K562 (cell line): ENCODE measurements at regions not wholly inside any gene's neighbourhood (a gene's known extent, or its start where the extent isn't known, plus 50 kb on each side); places are given as distances from the start of the nearest gene placed in this dataset.

Experiments used
- ATF7 ChIP-seq: fragments of 450-650 bp; IDR thresholded peaks from 2 replicates; pipeline ENCODE4 v1.7.1; 2014; ENCODE audit warnings: mild to moderate bottlenecking, moderate library complexity
- E2F6 ChIP-seq, 2 experiments: IDR thresholded peaks; 2 replicates each; pipeline ENCODE4 v1.6.1; 2011; ENCODE audit warnings: borderline replicate concordance in 1 of 2, control low read depth in 1 of 2, low read depth in 1 of 2, low read length in 1 of 2, mild to moderate bottlenecking in 1 of 2, mixed read lengths in 1 of 2, moderate library complexity in 1 of 2; ENCODE audit not compliant: insufficient read depth in 1 of 2, insufficient read length in 1 of 2, poor library complexity in 1 of 2, severe bottlenecking in 1 of 2; ENCODE audit errors: extremely low read depth in 1 of 2
- FOXK1 ChIP-seq: sonication (generic); formaldehyde crosslinking; IDR thresholded peaks from 2 replicates; pipeline ENCODE4 v1.8.0; 2022; ENCODE audit warnings: missing genetic modification reagents, mild to moderate bottlenecking, borderline replicate concordance
- PREB ChIP-seq: sonication (generic); formaldehyde crosslinking; IDR thresholded peaks from 2 replicates; pipeline ENCODE4 v1.8.1; 2023; ENCODE audit warnings: mild to moderate bottlenecking, missing genetic modification reagents
- RERE ChIP-seq: sonication (generic); formaldehyde crosslinking; IDR thresholded peaks from 2 replicates; pipeline ENCODE4 v1.8.0; 2023; ENCODE audit warnings: missing genetic modification reagents, mild to moderate bottlenecking, borderline replicate concordance
- ZNF124 ChIP-seq: sonication (generic); formaldehyde crosslinking; IDR thresholded peaks from 2 replicates; pipeline ENCODE4 v1.8.1; 2022; ENCODE audit warnings: missing genetic modification reagents
- ZNF318 ChIP-seq, 2 experiments: fragments of 450-650 bp; IDR thresholded peaks; 2 replicates each; pipeline ENCODE4 v1.6.1; 2016; ENCODE audit warnings: mild to moderate bottlenecking in 2 of 2, borderline replicate concordance in 1 of 2, low read depth in 1 of 2, moderate library complexity in 1 of 2

GRCh38 chrX:40267334-40268187, 169.8 kb upstream of the BCOR start (continued):
- no peak for TF ChIP-seq ZNF318 (IDR thresholded peaks at IDR 0.05; ENCODE audit: borderline replicate concordance in 1 of 2, low read depth in 1 of 2)
- TF ChIP-seq FOXK1 (CRISPR knock-in tag): no peak
- no peak for TF ChIP-seq PREB (CRISPR knock-in tag)
- peak in 1 of 2 experiments; percentile 5 for TF ChIP-seq E2F6 (IDR thresholded peaks at IDR 0.05; ENCODE audit: borderline replicate concordance in 1 of 2, extremely low read depth in 1 of 2, insufficient read depth in 1 of 2, insufficient read length in 1 of 2, low read depth in 1 of 2, low read length in 1 of 2, poor library complexity in 1 of 2, severe bottlenecking in 1 of 2)
- 0 out of 2 replicates have a peak, but pooled peaks have one; percentile 2 for TF ChIP-seq ATF7
- TF ChIP-seq ZNF124 (CRISPR knock-in tag): no peak
- TF ChIP-seq RERE: no peak
